Neural progenitor cell (in vitro differentiated cells): ENCODE measurements at regions not wholly inside any gene's neighbourhood (a gene's known extent, or its start where the extent isn't known, plus 50 kb on each side); places are given as distances from the start of the nearest gene placed in this dataset.

Source experiments
- DNase-seq: peaks from one replicate; pipeline ENCODE4 v3.0.0-alpha.2; 2016; ENCODE audit warnings: low spot score
- H2AFZ ChIP-seq: fragments of 200-600 bp; sonication (generic); replicated peaks from 2 replicates; pipeline ENCODE4 v1.6.1; 2016; ENCODE audit warnings: antibody characterized with exemption
- H3F3A ChIP-seq: fragments of 200-600 bp; sonication (generic); 2 replicates; pipeline ENCODE4 v1.6.1; 2016; ENCODE audit warnings: antibody characterized with exemption, low read depth
- H3K27ac ChIP-seq: fragments of 200-600 bp; sonication (generic); 2 replicates; pipeline ENCODE4 v1.5.1; 2016; ENCODE audit warnings: mild to moderate bottlenecking
- H3K27me3 ChIP-seq: fragments of 200-600 bp; sonication (generic); 2 replicates; pipeline ENCODE4 v1.6.1; 2016; ENCODE audit warnings: mild to moderate bottlenecking, moderate library complexity
- H3K36me3 ChIP-seq: fragments of 200-600 bp; sonication (generic); 2 replicates; pipeline ENCODE4 v1.5.1; 2016
- H3K4me1 ChIP-seq: fragments of 200-600 bp; sonication (generic); 2 replicates; pipeline ENCODE4 v1.6.1; 2016; ENCODE audit warnings: mixed run types
- H3K4me2 ChIP-seq: fragments of 200-600 bp; sonication (generic); 2 replicates; pipeline ENCODE4 v1.6.1; 2016
- H3K4me3 ChIP-seq: fragments of 200-600 bp; sonication (generic); 2 replicates; pipeline ENCODE4 v1.5.1; 2016
- H3K79me2 ChIP-seq: fragments of 200-600 bp; sonication (generic); 2 replicates; pipeline ENCODE4 v1.6.1; 2016; ENCODE audit warnings: low read depth
- H3K9ac ChIP-seq: fragments of 200-600 bp; sonication (generic); 2 replicates; pipeline ENCODE4 v1.6.1; 2016
- H3K9me3 ChIP-seq: fragments of 200-600 bp; sonication (generic); 2 replicates; pipeline ENCODE4 v1.5.1; 2016; ENCODE audit warnings: low read depth
- H4K20me1 ChIP-seq: fragments of 200-600 bp; sonication (generic); 2 replicates; pipeline ENCODE4 v1.6.1; 2016; ENCODE audit warnings: low read depth
- H3K27ac Mint-ChIP-seq: 3 replicates; pipeline ENCODE4 v1.8.0; 2021; ENCODE audit warnings: mixed read lengths
- H3K27me3 Mint-ChIP-seq: 2 replicates; pipeline ENCODE4 v1.8.0; 2022; ENCODE audit warnings: low read depth, mild to moderate bottlenecking, inconsistent platforms, moderate library complexity, mixed read lengths; ENCODE audit not compliant: insufficient read depth
- H3K36me3 Mint-ChIP-seq: 3 replicates; pipeline ENCODE4 v1.8.0; 2021; ENCODE audit warnings: mixed read lengths
- H3K4me1 Mint-ChIP-seq: 3 replicates; pipeline ENCODE4 v1.8.0; 2021; ENCODE audit warnings: mixed read lengths
- H3K4me3 Mint-ChIP-seq: 3 replicates; pipeline ENCODE4 v1.8.0; 2021; ENCODE audit warnings: mild to moderate bottlenecking, moderate library complexity, mixed read lengths
- H3K9me3 Mint-ChIP-seq: 3 replicates; pipeline ENCODE4 v1.8.0; 2020; ENCODE audit warnings: mixed read lengths
- EZH2 ChIP-seq: fragments of 200-600 bp; sonication (generic); IDR thresholded peaks from 2 replicates; pipeline ENCODE4 v1.6.1; 2017; ENCODE audit warnings: antibody characterized with exemption, mild to moderate bottlenecking, moderate library complexity
- EZH2phosphoT487 ChIP-seq: fragments of 200-600 bp; sonication (generic); IDR thresholded peaks from 2 replicates; pipeline ENCODE4 v1.6.1; 2017; ENCODE audit warnings: antibody characterized with exemption
- TF ChIP-seq, protein P1 (sequence below): fragments of 200-600 bp; sonication (generic); IDR thresholded peaks from 2 replicates; pipeline ENCODE4 v1.5.1; 2017; ENCODE audit warnings: antibody characterized with exemption, mild to moderate bottlenecking

DNA sequence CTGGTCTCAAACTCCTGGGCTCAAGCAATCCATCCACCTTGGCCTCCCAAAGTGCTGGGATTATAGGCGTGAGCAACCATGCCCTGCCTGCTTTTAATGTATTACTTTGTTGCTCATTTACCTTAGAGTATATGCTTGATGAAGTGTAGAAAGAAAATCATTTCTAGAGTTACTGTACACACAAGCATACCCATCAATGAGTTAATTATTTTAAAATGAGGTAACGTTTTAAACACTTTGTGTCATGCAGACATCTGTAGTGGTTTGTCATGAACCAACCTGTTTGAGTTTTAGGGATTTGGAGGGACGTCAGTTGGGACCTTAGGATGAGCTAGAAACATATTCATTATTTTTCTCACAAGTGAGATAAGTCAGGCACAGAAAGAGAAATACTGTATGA is 332.4 kb upstream of the IGF1R start:
- Histone ChIP-seq H3K79me2 (no peaks in the 10 kb centered on the region), H3K4me3 (no peak overlapping the region), H3K27me3 (no peaks in the 10 kb centered on the region), H4K20me1 (no peaks in the 10 kb centered on the region), H3K4me1 (no peaks in the 10 kb centered on the region), H3F3A (no peaks in the 10 kb centered on the region), H3K4me2 (no peak overlapping the region), H3K9ac (no peak overlapping the region), H3K9me3 (no peaks in the 10 kb centered on the region), H3K27ac (no peak overlapping the region), H3K36me3 (no peaks in the 10 kb centered on the region), H2AFZ (no peak overlapping the region)
- TF ChIP-seq EZH2phosphoT487 (no peak), EZH2 (no peak)
- TF ChIP-seq, protein P1, sequence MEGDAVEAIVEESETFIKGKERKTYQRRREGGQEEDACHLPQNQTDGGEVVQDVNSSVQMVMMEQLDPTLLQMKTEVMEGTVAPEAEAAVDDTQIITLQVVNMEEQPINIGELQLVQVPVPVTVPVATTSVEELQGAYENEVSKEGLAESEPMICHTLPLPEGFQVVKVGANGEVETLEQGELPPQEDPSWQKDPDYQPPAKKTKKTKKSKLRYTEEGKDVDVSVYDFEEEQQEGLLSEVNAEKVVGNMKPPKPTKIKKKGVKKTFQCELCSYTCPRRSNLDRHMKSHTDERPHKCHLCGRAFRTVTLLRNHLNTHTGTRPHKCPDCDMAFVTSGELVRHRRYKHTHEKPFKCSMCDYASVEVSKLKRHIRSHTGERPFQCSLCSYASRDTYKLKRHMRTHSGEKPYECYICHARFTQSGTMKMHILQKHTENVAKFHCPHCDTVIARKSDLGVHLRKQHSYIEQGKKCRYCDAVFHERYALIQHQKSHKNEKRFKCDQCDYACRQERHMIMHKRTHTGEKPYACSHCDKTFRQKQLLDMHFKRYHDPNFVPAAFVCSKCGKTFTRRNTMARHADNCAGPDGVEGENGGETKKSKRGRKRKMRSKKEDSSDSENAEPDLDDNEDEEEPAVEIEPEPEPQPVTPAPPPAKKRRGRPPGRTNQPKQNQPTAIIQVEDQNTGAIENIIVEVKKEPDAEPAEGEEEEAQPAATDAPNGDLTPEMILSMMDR, result no peak
- DNase-seq, result no peak
- peaks cover 3% of the 10 kb centered on the region for H3K27me3 Mint-ChIP-seq
- H3K4me1 Mint-ChIP-seq, result no peaks in the 10 kb centered on the region
- no peak overlapping the region for H3K4me3 Mint-ChIP-seq
- no peaks in the 10 kb centered on the region for H3K36me3 Mint-ChIP-seq
- H3K9me3 Mint-ChIP-seq, result peaks cover 8% of the 10 kb centered on the region
- no peak overlapping the region for H3K27ac Mint-ChIP-seq

DNA sequence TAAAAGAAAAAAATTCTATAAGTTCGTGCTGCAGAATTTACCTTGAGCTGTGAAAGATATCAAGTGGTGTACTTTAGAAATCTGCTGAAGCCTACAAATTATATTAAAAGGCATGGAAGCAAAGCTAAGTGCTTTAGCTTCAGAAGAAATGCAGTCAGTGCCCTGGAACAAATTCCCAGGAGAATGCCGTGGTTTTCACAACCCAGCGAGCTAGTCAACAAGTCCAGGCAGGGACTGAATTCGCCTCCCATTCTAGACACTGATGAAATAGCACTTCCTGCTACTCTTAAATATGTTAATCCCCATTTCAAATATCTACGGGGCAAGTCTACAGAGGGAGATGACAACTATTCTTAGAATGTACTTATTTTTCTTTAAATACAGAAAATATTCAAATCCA is 326.4 kb upstream of the IGF1R start:
- no peaks in the 10 kb centered on the region for H3K27me3 ChIP-seq
- no peaks in the 10 kb centered on the region for H3K36me3 ChIP-seq
- no peak overlapping the region for H3K4me2 ChIP-seq
- Mint-ChIP-seq H3K9me3 (peaks cover 10% of the 10 kb centered on the region), H3K36me3 (no peaks in the 10 kb centered on the region), H3K4me1 (no peaks in the 10 kb centered on the region), H3K4me3 (no peak overlapping the region), H3K27me3 (no peaks in the 10 kb centered on the region), H3K27ac (no peak overlapping the region)
- no peaks in the 10 kb centered on the region for H3K9me3 ChIP-seq
- no peaks in the 10 kb centered on the region for H3K4me1 ChIP-seq
- no peak for DNase-seq
- H4K20me1 ChIP-seq, result no peaks in the 10 kb centered on the region
- TF ChIP-seq EZH2, result no peak
- TF ChIP-seq, protein P1, result no peak
- no peak for TF ChIP-seq EZH2phosphoT487
- no peak overlapping the region for H2AFZ ChIP-seq
- H3K9ac ChIP-seq, result no peak overlapping the region
- no peaks in the 10 kb centered on the region for H3F3A ChIP-seq
- no peaks in the 10 kb centered on the region for H3K79me2 ChIP-seq
- H3K4me3 ChIP-seq, result no peak overlapping the region
- no peak overlapping the region for H3K27ac ChIP-seq

DNA sequence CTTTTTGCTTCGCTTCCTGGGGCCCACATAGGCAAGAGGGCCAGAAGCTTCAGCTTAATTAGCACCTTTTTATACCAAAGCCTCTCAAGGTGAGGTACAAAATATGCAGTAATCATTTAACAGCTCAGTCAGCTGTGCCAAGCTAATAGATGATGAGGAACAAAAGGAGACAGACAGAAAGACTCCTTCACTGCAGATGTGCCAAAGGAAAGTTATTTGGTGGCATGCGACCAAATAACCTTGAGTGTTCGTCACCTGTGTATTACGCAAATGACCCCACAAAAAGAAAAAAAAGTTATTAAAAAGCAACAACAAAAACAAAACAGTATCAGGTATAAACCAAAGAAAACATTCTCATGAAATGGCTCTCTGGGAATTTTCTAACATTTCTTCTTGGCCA is 325.8 kb upstream of the IGF1R start:
- Histone ChIP-seq H3K27me3 (no peaks in the 10 kb centered on the region), H3F3A (no peaks in the 10 kb centered on the region), H4K20me1 (no peaks in the 10 kb centered on the region), H3K36me3 (no peaks in the 10 kb centered on the region), H3K9me3 (no peaks in the 10 kb centered on the region), H3K9ac (no peak overlapping the region), H3K4me1 (no peaks in the 10 kb centered on the region), H3K4me3 (no peak overlapping the region), H2AFZ (no peak overlapping the region), H3K27ac (no peak overlapping the region), H3K79me2 (no peaks in the 10 kb centered on the region), H3K4me2 (no peak overlapping the region)
- H3K9me3 Mint-ChIP-seq, result peaks cover 10% of the 10 kb centered on the region
- no peaks in the 10 kb centered on the region for H3K27me3 Mint-ChIP-seq
- H3K4me1 Mint-ChIP-seq, result no peaks in the 10 kb centered on the region
- DNase-seq, result no peak
- TF ChIP-seq EZH2 (no peak), EZH2phosphoT487 (no peak)
- TF ChIP-seq, protein P1, result no peak
- H3K27ac Mint-ChIP-seq, result no peak overlapping the region
- no peak overlapping the region for H3K4me3 Mint-ChIP-seq
- no peaks in the 10 kb centered on the region for H3K36me3 Mint-ChIP-seq
